IPS DF 4.7 (cell line): ENCODE measurements at regions not wholly inside any gene's neighbourhood (a gene's known extent, or its start where the extent isn't known, plus 50 kb on each side); places are given as distances from the start of the nearest gene placed in this dataset.

Source experiments
- DNase-seq: peaks from one replicate; pipeline ENCODE4 v3.0.0-alpha.2; 2013; ENCODE audit warnings: low spot score; ENCODE audit errors: extremely low read depth

GRCh38 chr7:13031468-13031867, 344.0 kb downstream of the ARL4A start:
- DNase-seq, result no peak

DNA sequence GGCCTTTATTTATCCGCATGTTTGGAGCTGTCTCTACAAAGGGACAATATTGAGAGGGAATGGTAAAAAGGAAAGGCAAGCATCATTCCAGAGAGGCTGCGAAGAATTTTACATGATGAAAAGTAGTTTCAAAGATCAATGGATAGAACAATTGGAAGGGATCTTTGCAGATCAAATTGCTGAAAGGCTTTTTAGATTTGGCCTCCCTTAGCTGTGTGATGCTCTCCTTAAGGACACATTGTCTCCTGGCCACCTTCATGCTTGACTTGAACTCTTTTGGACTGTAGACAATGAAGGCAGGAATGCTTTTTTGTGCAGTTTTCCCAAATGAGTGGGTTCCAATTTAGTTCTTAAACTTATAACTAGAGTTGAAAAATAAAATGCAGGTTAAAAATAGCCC, 344.7 kb downstream of the ARL4A start:
- DNase-seq, result no peak

- no peak for DNase-seq
These were observed 345.1 kb downstream of the ARL4A start for GRCh38 chr7:13032576-13032975.

- no peak for DNase-seq
These were observed 347.3 kb downstream of the ARL4A start for GRCh38 chr7:13034693-13035092.

GRCh38 chr7:13035233-13035632, 347.8 kb downstream of the ARL4A start:
- DNase-seq, result no peak

DNA sequence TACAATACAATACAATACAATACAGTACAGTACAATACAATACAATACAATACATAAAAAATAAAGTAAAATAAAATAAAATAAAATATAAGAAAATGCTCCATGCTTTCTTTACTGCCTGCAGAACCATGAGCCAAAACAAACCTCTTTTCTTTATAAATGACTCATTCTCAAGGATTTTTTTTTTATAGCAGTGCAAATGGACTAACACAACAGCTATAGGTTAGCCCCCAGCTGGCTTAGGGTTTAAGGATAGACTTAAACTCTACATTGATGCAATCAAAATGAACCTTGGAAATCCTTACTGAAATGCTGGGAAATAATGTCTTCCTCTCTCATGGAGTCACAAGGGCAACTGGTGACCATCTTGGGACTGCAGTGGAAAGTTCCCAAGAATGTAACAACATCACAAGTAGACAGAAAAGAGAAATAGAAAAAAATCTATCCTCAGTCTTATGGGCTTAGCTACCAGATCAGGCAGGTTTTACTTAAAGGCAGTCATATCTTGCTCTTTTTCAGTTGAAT, 348.9 kb downstream of the ARL4A start:
- DNase-seq, result no peak

DNA sequence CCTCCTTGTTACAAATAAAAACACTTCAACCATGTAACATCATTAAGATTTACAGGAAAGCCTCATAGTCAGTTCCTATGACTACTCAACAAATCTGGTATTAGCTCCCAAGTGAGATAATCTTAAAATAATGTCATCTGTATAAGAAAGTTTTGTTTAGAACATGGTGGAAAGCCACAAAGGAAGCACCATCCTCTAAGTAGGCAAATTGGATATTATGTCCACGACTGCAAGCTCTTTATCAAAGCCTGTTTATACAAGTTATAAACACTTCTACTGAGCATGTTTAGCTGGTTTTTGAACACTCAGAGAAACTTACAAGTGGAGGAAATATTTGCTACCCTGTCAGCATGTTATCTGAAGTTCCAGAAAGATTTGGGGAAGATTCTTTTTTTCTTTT, 349.8 kb downstream of the ARL4A start:
- DNase-seq, result no peak

- DNase-seq, result no peak
These were observed 354.0 kb downstream of the ARL4A start for GRCh38 chr7:13041368-13041988.

DNA sequence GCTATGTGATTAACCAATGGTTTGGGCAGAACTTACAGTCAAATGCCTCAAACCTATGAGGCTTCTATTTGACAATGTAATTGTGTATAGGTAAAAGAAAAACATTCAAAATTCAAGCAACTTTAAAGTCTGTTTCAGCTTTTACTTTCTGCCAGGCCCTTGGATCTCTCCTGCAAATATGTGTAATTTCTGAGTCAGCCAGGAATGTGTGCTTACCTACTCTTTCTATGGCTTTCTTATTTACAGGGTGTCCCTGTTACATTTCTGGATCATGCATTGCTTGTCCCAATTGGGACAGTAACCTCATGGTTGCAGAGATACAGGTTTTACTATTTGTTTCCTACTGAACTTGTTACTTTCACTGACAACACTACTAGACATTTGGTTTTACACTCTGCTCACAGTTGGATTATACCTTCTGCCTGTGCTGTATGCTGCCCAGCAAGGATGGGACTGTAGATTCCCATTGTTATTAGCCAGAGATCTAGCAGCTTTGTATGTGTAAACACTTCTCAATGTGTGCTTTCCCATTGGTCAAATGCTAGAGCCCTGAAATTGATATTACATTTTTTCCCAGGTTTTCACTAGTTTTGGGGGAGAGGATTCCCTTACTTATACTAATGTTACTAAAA, 355.3 kb downstream of the ARL4A start:
- no peak for DNase-seq

- DNase-seq, result no peak
These were observed 356.9 kb downstream of the ARL4A start for GRCh38 chr7:13044309-13044708.

DNA sequence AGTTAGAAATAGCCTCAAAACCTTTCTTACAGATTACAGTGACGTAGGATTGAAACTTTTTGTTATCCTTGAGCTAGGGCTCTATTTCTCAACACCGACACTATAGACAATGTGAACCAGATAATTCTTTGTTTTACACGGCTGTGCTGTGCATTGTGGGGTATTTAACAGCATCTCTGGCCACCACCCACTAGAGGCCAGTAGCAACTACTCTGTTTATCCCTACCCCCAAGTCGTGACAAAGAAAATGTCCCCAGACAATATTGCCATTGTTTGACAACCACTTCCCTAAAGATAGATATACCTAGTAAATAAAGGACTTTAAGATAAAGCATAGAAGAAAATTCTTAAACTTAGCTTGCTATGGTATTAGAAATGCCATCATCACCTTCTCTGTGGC, 359.6 kb downstream of the ARL4A start:
- no peak for DNase-seq

GRCh38 chr7:13049946-13050345, 362.5 kb downstream of the ARL4A start:
- DNase-seq, result no peak

- no peak for DNase-seq
These were observed 363.3 kb downstream of the ARL4A start for GRCh38 chr7:13050703-13051102.

GRCh38 chr7:13055732-13056368, 368.4 kb downstream of the ARL4A start:
- DNase-seq, result no peak

DNA sequence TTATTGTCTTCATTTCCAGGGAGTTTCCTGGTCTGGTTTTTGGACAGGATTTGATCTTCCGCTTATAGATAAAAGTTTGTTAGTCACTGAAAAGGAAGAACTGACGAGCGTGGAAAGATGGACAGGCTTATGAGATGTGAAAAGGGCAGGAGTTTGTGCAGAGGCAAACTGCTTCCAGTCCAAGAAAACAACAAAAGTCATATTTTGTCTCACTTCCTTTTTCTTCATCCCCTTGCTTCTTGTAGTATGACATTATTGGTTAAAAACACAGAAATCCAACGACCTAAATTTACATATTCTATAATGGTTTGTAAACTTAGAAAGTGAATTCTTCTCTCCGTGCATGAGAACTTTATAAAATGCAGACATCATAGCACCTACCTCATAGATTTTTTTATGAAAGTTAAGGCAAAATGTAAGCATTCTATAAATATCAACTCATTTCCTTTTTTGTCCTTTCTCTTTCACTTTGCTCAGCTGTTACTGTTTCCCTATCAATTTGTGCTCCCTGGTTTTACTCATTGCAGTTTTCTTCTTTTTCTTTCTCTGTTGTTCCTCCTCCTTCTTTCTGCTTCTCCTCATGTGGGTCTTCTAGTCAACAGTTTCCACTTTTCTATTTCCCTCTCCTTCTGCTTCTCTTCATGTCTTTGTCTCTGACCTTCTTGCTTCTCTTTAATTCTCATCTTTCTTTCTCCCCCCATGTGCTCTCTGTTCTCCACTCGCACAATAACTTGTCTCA, 370.2 kb downstream of the ARL4A start:
- no peak for DNase-seq

GRCh38 chr7:13060173-13060572, 372.7 kb downstream of the ARL4A start:
- DNase-seq, result no peak

DNA sequence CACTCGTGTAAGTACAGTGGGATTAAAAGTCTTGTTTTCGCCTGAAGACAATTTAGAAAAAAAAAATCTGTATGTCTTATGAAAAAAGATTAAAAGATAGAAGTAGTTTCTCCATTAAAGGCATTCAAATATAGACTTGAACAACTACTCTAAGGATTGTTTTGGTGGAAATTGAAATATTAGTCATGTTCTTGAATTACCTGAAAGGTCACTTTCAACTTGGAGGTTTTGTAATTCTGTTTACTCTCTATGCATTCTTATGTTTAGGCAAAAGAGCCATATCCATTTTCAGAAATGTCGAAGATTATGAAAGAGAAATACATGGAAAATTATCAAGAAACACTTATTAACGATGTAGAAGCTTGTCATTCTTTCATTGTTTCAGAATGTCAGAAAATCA, 373.7 kb downstream of the ARL4A start:
- no peak for DNase-seq

DNA sequence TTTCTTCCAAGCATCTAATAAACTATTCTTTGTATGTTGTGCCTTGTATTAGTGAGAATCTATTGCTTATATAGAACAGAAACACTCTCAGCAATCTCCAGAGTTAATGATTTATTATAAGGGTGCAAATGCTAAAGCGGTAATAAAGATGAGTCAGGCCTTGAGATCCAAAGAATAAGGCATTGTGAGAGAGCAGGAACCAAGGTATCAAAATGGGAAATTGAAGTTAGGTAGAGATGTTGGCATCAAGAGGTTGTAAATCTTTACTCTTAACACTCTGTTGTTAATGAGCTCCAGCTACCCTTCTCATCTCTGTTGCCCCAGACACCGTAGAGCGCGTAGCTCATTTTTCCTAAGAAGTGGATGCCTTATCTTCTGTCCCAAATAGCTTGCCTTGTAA, 375.2 kb downstream of the ARL4A start:
- DNase-seq, result no peak

- DNase-seq, result no peak
These were observed 379.6 kb downstream of the ARL4A start for GRCh38 chr7:13067036-13067435.

GRCh38 chr7:13068032-13068431, 380.6 kb downstream of the ARL4A start:
- no peak for DNase-seq

DNA sequence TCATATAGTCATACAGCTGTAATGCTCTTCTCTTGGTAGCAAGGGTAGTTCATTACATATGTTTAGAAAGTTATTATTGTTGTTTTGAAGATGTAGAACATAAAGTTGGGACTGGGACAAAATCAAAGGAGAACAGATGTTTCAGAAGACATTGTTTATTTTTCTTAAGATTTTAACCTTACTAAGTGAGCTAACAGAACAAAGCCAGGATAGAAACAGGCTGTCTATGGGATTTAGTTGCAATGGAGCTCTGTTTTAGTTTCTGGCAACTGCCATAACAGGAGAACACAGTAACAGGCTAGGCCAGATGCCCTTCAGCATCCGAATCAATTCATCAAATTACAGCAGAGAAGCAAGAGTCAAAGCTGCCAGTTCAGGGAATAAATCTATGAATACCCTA, 382.4 kb downstream of the ARL4A start:
- no peak for DNase-seq

DNA sequence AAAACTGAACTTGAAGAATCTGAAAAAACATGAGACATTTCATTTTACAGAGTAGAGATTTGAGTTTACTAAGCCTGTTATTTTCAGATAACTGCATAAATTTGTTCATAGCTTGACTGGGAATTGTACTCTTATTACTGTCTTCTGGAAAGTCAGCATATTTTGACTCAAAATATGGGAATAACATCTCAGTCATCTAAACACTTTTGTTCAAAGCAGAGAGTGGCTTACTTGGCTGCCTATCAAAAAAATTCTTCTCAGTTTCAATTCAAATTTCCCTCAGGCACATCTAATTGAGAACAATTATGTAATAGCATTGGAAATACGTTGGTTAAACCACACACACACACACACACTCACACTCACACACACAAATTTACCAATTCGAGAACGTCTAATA, 384.6 kb downstream of the ARL4A start:
- no peak for DNase-seq
